Loucy (cell line): ENCODE measurements at regions not wholly inside any gene's neighbourhood (a gene's known extent, or its start where the extent isn't known, plus 50 kb on each side); places are given as distances from the start of the nearest gene placed in this dataset.

Experiments
- H2AFZ ChIP-seq: fragments of 200-600 bp; sonication (generic); 2 replicates; pipeline ENCODE4 v1.6.0; 2016; ENCODE audit warnings: antibody characterized with exemption, mild to moderate bottlenecking, low read length, moderate library complexity
- H3F3A ChIP-seq: fragments of 200-600 bp; 2 replicates; pipeline ENCODE4 v1.6.0; 2016; ENCODE audit warnings: antibody characterized with exemption, low read depth, mild to moderate bottlenecking
- H3K27me3 ChIP-seq: fragments of 200-600 bp; sonication (generic); 2 replicates; pipeline ENCODE4 v1.6.1; 2014; ENCODE audit warnings: low read length, mild to moderate bottlenecking; ENCODE audit not compliant: insufficient read depth, poor library complexity, severe bottlenecking
- H3K36me3 ChIP-seq: fragments of 200-600 bp; sonication (generic); 2 replicates; pipeline ENCODE4 v1.6.1; 2016; ENCODE audit warnings: low read length; ENCODE audit not compliant: insufficient read depth
- H3K4me1 ChIP-seq: fragments of 200-600 bp; sonication (generic); 2 replicates; pipeline ENCODE4 v1.5.1; 2014; ENCODE audit warnings: low read length, mild to moderate bottlenecking; ENCODE audit not compliant: insufficient read depth, poor library complexity, severe bottlenecking
- H3K4me2 ChIP-seq: fragments of 200-600 bp; sonication (generic); 2 replicates; pipeline ENCODE4 v1.6.0; 2014; ENCODE audit warnings: antibody characterized with exemption, low read length, low read depth, mild to moderate bottlenecking; ENCODE audit not compliant: poor library complexity, severe bottlenecking
- H3K4me3 ChIP-seq: fragments of 200-600 bp; sonication (generic); 2 replicates; pipeline ENCODE4 v1.5.1; 2014; ENCODE audit warnings: low read length, mild to moderate bottlenecking, mixed read lengths; ENCODE audit not compliant: poor library complexity, severe bottlenecking
- H3K79me2 ChIP-seq: fragments of 200-600 bp; sonication (generic); 2 replicates; pipeline ENCODE4 v1.6.1; 2014; ENCODE audit warnings: low read length; ENCODE audit not compliant: insufficient read depth
- H3K9ac ChIP-seq: fragments of 200-600 bp; sonication (generic); 2 replicates; pipeline ENCODE4 v1.6.0; 2014; ENCODE audit warnings: mild to moderate bottlenecking, low read depth, low read length, moderate library complexity; ENCODE audit not compliant: poor library complexity, severe bottlenecking
- H3K9me2 ChIP-seq: fragments of 200-600 bp; sonication (generic); replicated peaks from 2 replicates; pipeline ENCODE4 v1.6.1; 2016; ENCODE audit warnings: low read depth, low read length, mixed read lengths
- H3K9me3 ChIP-seq: fragments of 200-600 bp; sonication (generic); 2 replicates; pipeline ENCODE4 v1.6.1; 2014; ENCODE audit warnings: mild to moderate bottlenecking, antibody characterized with exemption, low read length, low read depth; ENCODE audit not compliant: insufficient read depth
- H4K20me1 ChIP-seq: fragments of 200-600 bp; sonication (generic); 2 replicates; pipeline ENCODE4 v1.6.0; 2014; ENCODE audit warnings: antibody characterized with exemption, low read length, mild to moderate bottlenecking; ENCODE audit not compliant: insufficient read depth, poor library complexity, severe bottlenecking
- EZH2phosphoT487 ChIP-seq: fragments of 200-600 bp; IDR thresholded peaks from 2 replicates; pipeline ENCODE4 v1.6.1; 2018; ENCODE audit warnings: antibody characterized with exemption, mild to moderate bottlenecking, moderate library complexity, borderline replicate concordance
- TF ChIP-seq, protein P1 (sequence below): fragments of 200-600 bp; sonication (generic); conservative IDR thresholded peaks from 2 replicates; pipeline ENCODE4 v1.5.1; 2014; ENCODE audit warnings: mild to moderate bottlenecking, antibody characterized with exemption, low read length

DNA sequence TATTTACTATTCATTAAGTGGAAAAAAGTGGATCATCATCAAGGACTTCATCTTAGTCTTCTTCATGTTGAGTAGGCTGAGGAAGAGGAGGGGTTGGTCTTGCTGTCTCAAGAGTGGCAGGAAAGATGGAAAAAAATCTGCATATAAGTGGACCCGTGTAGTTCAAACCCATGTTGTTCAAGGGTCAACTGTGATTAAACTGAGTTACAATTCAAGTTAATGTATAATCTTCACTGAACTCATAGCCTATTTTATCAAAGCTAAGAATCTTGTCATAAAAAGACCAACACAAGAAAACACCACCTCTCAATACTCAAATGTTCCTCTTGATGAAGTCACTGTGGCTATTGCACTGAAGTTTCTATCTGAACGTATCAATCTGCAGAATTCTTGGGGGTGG, 260.2 kb downstream of the FNDC1 start:
- peaks cover 8% of the 10 kb centered on the region; the same call in 1 of the 2 replicates for H3K9me3 ChIP-seq

DNA sequence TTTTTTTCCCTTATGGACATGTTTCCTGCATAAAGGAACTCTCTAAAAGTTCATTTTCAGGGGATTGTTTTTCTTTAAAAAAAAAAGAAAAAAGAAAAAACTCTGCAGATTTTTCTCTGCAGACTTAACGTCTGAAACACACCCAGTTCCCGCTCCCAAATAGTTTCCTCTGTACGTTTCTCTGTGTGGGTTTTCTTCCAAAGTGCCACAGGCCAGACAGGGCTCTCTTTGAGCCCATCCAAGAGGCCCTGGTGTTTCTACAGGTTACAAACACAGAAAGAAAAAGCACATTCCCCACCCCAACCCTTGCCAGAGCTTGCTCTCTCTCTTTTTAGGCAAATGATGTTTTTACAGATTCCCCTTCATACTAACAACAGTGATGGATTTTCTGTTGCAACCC, 258.6 kb downstream of the FNDC1 start:
- H4K20me1 ChIP-seq: no peaks in the 10 kb centered on the region
- H2AFZ ChIP-seq: no peak overlapping the region
- no peak overlapping the region for H3K4me2 ChIP-seq
- no peak overlapping the region for H3K9ac ChIP-seq
- no peak overlapping the region for H3K4me3 ChIP-seq
- TF ChIP-seq, protein P1, sequence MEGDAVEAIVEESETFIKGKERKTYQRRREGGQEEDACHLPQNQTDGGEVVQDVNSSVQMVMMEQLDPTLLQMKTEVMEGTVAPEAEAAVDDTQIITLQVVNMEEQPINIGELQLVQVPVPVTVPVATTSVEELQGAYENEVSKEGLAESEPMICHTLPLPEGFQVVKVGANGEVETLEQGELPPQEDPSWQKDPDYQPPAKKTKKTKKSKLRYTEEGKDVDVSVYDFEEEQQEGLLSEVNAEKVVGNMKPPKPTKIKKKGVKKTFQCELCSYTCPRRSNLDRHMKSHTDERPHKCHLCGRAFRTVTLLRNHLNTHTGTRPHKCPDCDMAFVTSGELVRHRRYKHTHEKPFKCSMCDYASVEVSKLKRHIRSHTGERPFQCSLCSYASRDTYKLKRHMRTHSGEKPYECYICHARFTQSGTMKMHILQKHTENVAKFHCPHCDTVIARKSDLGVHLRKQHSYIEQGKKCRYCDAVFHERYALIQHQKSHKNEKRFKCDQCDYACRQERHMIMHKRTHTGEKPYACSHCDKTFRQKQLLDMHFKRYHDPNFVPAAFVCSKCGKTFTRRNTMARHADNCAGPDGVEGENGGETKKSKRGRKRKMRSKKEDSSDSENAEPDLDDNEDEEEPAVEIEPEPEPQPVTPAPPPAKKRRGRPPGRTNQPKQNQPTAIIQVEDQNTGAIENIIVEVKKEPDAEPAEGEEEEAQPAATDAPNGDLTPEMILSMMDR: no peak
- no peak for TF ChIP-seq EZH2phosphoT487
- H3K4me1 ChIP-seq: no peaks in the 10 kb centered on the region
- H3F3A ChIP-seq: no peaks in the 10 kb centered on the region
- no peaks in the 10 kb centered on the region for H3K36me3 ChIP-seq
- no peaks in the 10 kb centered on the region for H3K27me3 ChIP-seq
- no peaks in the 10 kb centered on the region for H3K79me2 ChIP-seq
- no peaks in the 10 kb centered on the region for H3K9me2 ChIP-seq
- peaks cover 6% of the 10 kb centered on the region; the same call in 1 of the 2 replicates for H3K9me3 ChIP-seq

More for the DNA sequence above, 260.2 kb downstream of the FNDC1 start:
- Histone ChIP-seq H4K20me1 (no peaks in the 10 kb centered on the region), H3K79me2 (no peaks in the 10 kb centered on the region), H3K9me2 (no peaks in the 10 kb centered on the region), H3K4me3 (no peak overlapping the region), H3K4me1 (no peaks in the 10 kb centered on the region), H3K27me3 (no peaks in the 10 kb centered on the region), H3F3A (no peaks in the 10 kb centered on the region), H3K9ac (no peak overlapping the region), H3K36me3 (no peaks in the 10 kb centered on the region), H2AFZ (no peak overlapping the region), H3K4me2 (no peak overlapping the region)
- TF ChIP-seq EZH2phosphoT487: no peak
- TF ChIP-seq, protein P1: no peak

DNA sequence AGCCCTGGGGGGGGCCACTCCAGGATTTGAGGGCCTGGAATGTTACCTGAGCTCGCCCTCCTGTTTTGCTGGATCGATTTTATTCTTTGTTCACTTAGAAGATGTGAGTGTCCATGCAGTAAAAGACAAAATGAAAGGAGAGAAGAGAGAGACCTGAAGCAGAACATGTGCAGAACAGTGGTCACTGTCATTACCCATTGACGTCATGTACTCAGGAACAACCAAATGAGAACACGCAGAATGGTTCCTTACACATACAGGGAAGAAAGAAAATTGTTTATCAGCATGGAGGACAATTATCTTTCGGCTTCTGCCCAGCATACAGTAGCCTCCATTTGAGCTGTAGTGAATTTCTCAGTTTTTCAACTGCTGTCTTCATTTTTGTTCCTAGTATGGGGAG, 258.1 kb downstream of the FNDC1 start:
- no peaks in the 10 kb centered on the region for H3K79me2 ChIP-seq

More for the DNA sequence above, 258.1 kb downstream of the FNDC1 start:
- H3K27me3 ChIP-seq: no peaks in the 10 kb centered on the region
- no peak overlapping the region for H3K9ac ChIP-seq
- H3K4me3 ChIP-seq: no peak overlapping the region
- no peaks in the 10 kb centered on the region for H3K4me1 ChIP-seq
- no peaks in the 10 kb centered on the region for H3K36me3 ChIP-seq
- no peak overlapping the region for H3K4me2 ChIP-seq
- H3F3A ChIP-seq: no peaks in the 10 kb centered on the region
- no peak overlapping the region for H2AFZ ChIP-seq
- no peaks in the 10 kb centered on the region for H4K20me1 ChIP-seq
- H3K9me2 ChIP-seq: no peaks in the 10 kb centered on the region
- TF ChIP-seq, protein P1: no peak
- no peak for TF ChIP-seq EZH2phosphoT487
- H3K9me3 ChIP-seq: peaks cover 3% of the 10 kb centered on the region; the same call in 1 of the 2 replicates
